HepG2 (cell line): ENCODE measurements at regions not wholly inside any gene's neighbourhood (a gene's known extent, or its start where the extent isn't known, plus 50 kb on each side); places are given as distances from the start of the nearest gene placed in this dataset.
A peak's percentile ranks its signal among the peaks of the same experiment; 100 is the strongest.

Experiments
- ATF7 ChIP-seq, 2 experiments: fragments of 450-650 bp in 1 of 2; sonication (generic) in 1 of 2; formaldehyde crosslinking in 1 of 2; IDR thresholded peaks; 2 replicates each; pipeline versions ENCODE4 v1.4.0 to v1.6.1; 2016 to 2020; ENCODE audit warnings: antibody characterized with exemption in 1 of 2, mild to moderate bottlenecking in 1 of 2, missing genetic modification reagents in 1 of 2
- IRF2 ChIP-seq: IDR thresholded peaks from 2 replicates; pipeline ENCODE4 v1.6.1; 2018; ENCODE audit warnings: missing genetic modification reagents, missing compliant biosample characterization
- RNF2 ChIP-seq: fragments of 450-650 bp; conservative IDR thresholded peaks from 2 replicates; pipeline ENCODE4 v1.6.1; 2016; ENCODE audit warnings: low read depth
- SCMH1 ChIP-seq: sonication (generic); formaldehyde crosslinking; IDR thresholded peaks from 2 replicates; pipeline ENCODE4 v1.9.0; 2021; ENCODE audit warnings: missing genetic modification reagents, mild to moderate bottlenecking, borderline replicate concordance
- SKI ChIP-seq: fragments of 450-650 bp; IDR thresholded peaks from one replicate; pipeline ENCODE4 v1.6.1; 2018; ENCODE audit warnings: mild to moderate bottlenecking; ENCODE audit not compliant: partially characterized antibody
- SOX5 ChIP-seq: IDR thresholded peaks from 2 replicates; pipeline ENCODE4 v1.6.1; 2016; ENCODE audit warnings: borderline replicate concordance
- ZMYM2 ChIP-seq: sonication (generic); formaldehyde crosslinking; IDR thresholded peaks from 2 replicates; pipeline ENCODE4 v1.8.0; 2022; ENCODE audit warnings: mild to moderate bottlenecking, missing genetic modification reagents
- ZNF367 ChIP-seq: sonication (generic); formaldehyde crosslinking; IDR thresholded peaks from 2 replicates; pipeline ENCODE4 v1.4.0; 2020; ENCODE audit warnings: missing genetic modification reagents, borderline replicate concordance
- ZNF775 ChIP-seq: sonication (generic); formaldehyde crosslinking; IDR thresholded peaks from 2 replicates; pipeline ENCODE4 v1.4.0; 2020; ENCODE audit warnings: missing genetic modification reagents, mild to moderate bottlenecking, moderate library complexity, borderline replicate concordance
- TF ChIP-seq, protein P1 (sequence below): sonication (generic); formaldehyde crosslinking; IDR thresholded peaks from 2 replicates; pipeline ENCODE4 v1.4.0; 2020; ENCODE audit warnings: missing genetic modification reagents
- TF ChIP-seq, protein P2 (sequence below): IDR thresholded peaks from 2 replicates; pipeline ENCODE4 v1.6.1; 2016; ENCODE audit warnings: missing compliant biosample characterization, missing genetic modification reagents, borderline replicate concordance
- TF ChIP-seq, protein P3 (sequence below): sonication (generic); formaldehyde crosslinking; IDR thresholded peaks from 2 replicates; pipeline ENCODE4 v1.5.0; 2020; ENCODE audit warnings: mild to moderate bottlenecking, missing genetic modification reagents, moderate library complexity
- TF ChIP-seq, protein P4 (sequence below): sonication (generic); formaldehyde crosslinking; IDR thresholded peaks from 2 replicates; pipeline ENCODE4 v1.4.0; 2020; ENCODE audit warnings: missing genetic modification reagents

DNA sequence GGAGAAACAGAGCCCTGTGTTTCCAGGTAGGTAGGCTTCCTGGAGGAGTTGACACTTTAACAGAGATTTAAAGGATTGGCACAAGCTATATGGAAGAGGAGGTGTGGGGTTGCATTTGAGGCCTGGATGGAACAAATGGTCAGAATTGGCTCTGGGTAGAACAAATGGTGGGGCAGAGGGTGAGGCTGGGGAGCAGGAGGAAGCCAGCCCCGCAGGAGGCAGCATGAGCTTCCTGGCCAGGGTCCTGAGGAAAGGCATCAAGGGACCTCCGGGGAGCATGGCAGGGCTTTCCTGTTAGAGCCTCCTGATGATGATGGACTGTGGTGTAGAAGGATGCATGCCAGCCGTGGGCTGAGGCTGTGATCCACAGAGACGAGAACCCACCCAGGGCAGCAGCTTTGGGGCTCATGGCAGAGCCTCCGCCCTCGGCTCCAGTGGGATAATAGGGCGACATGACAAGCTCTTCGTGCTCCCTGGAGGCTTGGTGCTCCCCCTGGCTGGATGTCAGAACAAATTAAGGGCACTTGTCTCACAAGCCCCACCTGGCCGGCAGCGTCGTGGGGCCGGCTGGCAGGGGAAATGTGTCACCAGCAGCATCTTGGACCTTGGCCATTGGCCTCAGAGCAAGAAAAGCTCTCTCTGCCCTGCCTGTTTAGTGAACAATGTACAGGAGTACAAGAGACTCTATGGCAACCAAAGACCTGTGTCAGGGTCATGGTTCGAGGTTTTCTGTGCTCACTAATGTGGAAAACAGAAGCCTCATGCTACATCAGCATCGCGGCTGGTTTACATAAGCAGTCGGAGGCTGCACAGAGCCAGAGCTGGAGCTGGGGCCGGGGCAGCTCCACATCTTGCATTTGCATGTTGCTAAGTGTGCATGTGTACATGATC is 153.5 kb downstream of the MYCN start (continued):
- TF ChIP-seq SOX5 = peak; percentile 25; the same call in 1 of the 2 replicates
- TF ChIP-seq, protein P1, sequence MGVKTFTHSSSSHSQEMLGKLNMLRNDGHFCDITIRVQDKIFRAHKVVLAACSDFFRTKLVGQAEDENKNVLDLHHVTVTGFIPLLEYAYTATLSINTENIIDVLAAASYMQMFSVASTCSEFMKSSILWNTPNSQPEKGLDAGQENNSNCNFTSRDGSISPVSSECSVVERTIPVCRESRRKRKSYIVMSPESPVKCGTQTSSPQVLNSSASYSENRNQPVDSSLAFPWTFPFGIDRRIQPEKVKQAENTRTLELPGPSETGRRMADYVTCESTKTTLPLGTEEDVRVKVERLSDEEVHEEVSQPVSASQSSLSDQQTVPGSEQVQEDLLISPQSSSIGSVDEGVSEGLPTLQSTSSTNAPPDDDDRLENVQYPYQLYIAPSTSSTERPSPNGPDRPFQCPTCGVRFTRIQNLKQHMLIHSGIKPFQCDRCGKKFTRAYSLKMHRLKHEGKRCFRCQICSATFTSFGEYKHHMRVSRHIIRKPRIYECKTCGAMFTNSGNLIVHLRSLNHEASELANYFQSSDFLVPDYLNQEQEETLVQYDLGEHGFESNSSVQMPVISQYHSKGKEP (CRISPR knock-in tag) = no peak
- TF ChIP-seq RNF2 = no peak
- TF ChIP-seq SKI = no peak
- TF ChIP-seq ZNF775 (CRISPR knock-in tag) = no peak
- TF ChIP-seq, protein P2, sequence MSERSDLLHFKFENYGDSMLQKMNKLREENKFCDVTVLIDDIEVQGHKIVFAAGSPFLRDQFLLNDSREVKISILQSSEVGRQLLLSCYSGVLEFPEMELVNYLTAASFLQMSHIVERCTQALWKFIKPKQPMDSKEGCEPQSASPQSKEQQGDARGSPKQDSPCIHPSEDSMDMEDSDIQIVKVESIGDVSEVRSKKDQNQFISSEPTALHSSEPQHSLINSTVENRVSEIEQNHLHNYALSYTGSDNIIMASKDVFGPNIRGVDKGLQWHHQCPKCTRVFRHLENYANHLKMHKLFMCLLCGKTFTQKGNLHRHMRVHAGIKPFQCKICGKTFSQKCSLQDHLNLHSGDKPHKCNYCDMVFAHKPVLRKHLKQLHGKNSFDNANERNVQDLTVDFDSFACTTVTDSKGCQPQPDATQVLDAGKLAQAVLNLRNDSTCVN (CRISPR knock-in tag) = no peak
- TF ChIP-seq, protein P3, sequence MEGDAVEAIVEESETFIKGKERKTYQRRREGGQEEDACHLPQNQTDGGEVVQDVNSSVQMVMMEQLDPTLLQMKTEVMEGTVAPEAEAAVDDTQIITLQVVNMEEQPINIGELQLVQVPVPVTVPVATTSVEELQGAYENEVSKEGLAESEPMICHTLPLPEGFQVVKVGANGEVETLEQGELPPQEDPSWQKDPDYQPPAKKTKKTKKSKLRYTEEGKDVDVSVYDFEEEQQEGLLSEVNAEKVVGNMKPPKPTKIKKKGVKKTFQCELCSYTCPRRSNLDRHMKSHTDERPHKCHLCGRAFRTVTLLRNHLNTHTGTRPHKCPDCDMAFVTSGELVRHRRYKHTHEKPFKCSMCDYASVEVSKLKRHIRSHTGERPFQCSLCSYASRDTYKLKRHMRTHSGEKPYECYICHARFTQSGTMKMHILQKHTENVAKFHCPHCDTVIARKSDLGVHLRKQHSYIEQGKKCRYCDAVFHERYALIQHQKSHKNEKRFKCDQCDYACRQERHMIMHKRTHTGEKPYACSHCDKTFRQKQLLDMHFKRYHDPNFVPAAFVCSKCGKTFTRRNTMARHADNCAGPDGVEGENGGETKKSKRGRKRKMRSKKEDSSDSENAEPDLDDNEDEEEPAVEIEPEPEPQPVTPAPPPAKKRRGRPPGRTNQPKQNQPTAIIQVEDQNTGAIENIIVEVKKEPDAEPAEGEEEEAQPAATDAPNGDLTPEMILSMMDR (CRISPR knock-in tag) = peak; percentile 8; the same call in 1 of the 2 replicates
- no peak for TF ChIP-seq SCMH1 (CRISPR knock-in tag)
- TF ChIP-seq ATF7 (IDR thresholded peaks at IDR 0.05) = no peak
- TF ChIP-seq ATF7 (CRISPR knock-in tag; IDR thresholded peaks at IDR 0.05) = no peak
- TF ChIP-seq, protein P4, sequence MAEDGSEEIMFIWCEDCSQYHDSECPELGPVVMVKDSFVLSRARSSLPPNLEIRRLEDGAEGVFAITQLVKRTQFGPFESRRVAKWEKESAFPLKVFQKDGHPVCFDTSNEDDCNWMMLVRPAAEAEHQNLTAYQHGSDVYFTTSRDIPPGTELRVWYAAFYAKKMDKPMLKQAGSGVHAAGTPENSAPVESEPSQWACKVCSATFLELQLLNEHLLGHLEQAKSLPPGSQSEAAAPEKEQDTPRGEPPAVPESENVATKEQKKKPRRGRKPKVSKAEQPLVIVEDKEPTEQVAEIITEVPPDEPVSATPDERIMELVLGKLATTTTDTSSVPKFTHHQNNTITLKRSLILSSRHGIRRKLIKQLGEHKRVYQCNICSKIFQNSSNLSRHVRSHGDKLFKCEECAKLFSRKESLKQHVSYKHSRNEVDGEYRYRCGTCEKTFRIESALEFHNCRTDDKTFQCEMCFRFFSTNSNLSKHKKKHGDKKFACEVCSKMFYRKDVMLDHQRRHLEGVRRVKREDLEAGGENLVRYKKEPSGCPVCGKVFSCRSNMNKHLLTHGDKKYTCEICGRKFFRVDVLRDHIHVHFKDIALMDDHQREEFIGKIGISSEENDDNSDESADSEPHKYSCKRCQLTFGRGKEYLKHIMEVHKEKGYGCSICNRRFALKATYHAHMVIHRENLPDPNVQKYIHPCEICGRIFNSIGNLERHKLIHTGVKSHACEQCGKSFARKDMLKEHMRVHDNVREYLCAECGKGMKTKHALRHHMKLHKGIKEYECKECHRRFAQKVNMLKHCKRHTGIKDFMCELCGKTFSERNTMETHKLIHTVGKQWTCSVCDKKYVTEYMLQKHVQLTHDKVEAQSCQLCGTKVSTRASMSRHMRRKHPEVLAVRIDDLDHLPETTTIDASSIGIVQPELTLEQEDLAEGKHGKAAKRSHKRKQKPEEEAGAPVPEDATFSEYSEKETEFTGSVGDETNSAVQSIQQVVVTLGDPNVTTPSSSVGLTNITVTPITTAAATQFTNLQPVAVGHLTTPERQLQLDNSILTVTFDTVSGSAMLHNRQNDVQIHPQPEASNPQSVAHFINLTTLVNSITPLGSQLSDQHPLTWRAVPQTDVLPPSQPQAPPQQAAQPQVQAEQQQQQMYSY (CRISPR knock-in tag) = no peak
- no peak for TF ChIP-seq IRF2 (CRISPR knock-in tag)
- TF ChIP-seq ZMYM2 (CRISPR knock-in tag) = 0 out of 2 replicates have a peak, but pooled peaks have one; percentile 31
- TF ChIP-seq ZNF367 (CRISPR knock-in tag) = no peak
